ENCODE measurements at regions not wholly inside any gene's neighbourhood (a gene's known extent, or its start where the extent isn't known, plus 50 kb on each side); places are given as distances from the start of the nearest gene placed in this dataset.
"Not testable (repeated sequence)": the region's sequence is repeated elsewhere in the genome, so short reads cannot be mapped to it uniquely, and the experiment has no call there.

GRCh38 chr7:24108906-24109376 is 175.0 kb upstream of the NPY start:
- Histone ChIP-seq H3K27ac (no peak overlapping the region), H3K4me3 (no peak overlapping the region), H3K4me1 (no peaks in the 10 kb centered on the region), H3K9me3 (no peaks in the 10 kb centered on the region), H3K27me3 (no peaks in the 10 kb centered on the region), H3K36me3 (no peaks in the 10 kb centered on the region)
- TF ChIP-seq, protein P1, sequence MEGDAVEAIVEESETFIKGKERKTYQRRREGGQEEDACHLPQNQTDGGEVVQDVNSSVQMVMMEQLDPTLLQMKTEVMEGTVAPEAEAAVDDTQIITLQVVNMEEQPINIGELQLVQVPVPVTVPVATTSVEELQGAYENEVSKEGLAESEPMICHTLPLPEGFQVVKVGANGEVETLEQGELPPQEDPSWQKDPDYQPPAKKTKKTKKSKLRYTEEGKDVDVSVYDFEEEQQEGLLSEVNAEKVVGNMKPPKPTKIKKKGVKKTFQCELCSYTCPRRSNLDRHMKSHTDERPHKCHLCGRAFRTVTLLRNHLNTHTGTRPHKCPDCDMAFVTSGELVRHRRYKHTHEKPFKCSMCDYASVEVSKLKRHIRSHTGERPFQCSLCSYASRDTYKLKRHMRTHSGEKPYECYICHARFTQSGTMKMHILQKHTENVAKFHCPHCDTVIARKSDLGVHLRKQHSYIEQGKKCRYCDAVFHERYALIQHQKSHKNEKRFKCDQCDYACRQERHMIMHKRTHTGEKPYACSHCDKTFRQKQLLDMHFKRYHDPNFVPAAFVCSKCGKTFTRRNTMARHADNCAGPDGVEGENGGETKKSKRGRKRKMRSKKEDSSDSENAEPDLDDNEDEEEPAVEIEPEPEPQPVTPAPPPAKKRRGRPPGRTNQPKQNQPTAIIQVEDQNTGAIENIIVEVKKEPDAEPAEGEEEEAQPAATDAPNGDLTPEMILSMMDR (IDR thresholded peaks at IDR 0.05): no peak
- TF ChIP-seq POLR2A (IDR thresholded peaks at IDR 0.05): no peak
- DNase-seq: no peak

DNA sequence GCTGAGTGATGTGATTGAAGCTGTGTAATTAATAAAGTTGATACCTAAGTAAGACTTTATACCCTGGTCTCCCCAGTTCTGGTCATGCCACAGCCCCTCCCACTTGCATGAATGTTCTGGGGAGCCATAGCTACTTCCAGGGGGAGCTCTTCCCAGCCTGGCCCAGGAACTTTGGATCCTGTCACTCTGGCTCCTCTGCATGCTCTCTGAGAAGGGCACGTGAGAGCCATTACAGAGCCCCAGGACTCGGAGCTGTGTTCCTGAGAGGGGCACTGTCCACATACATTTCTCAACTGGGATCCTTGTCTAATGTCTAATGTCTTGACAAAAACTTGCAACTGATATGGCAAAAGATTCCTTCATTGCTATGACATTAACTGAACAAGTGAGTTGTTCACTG is 173.9 kb upstream of the NPY start:
- Histone ChIP-seq H3K4me1 (no peaks in the 10 kb centered on the region), H3K9me3 (no peaks in the 10 kb centered on the region), H3K27me3 (no peaks in the 10 kb centered on the region), H3K27ac (no peak overlapping the region), H3K4me3 (no peak overlapping the region), H3K36me3 (no peaks in the 10 kb centered on the region)
- no peak for DNase-seq
- no peak for TF ChIP-seq POLR2A (IDR thresholded peaks at IDR 0.05)
- TF ChIP-seq, protein P1 (IDR thresholded peaks at IDR 0.05): no peak

GRCh38 chr7:24113506-24113905 is 170.5 kb upstream of the NPY start:
- no peak for DNase-seq
- Histone ChIP-seq H3K27ac (no peak overlapping the region), H3K36me3 (no peaks in the 10 kb centered on the region), H3K9me3 (no peaks in the 10 kb centered on the region), H3K27me3 (no peaks in the 10 kb centered on the region), H3K4me1 (no peaks in the 10 kb centered on the region), H3K4me3 (no peak overlapping the region)
- TF ChIP-seq POLR2A (IDR thresholded peaks at IDR 0.05): no peak
- TF ChIP-seq, protein P1 (IDR thresholded peaks at IDR 0.05): no peak

GRCh38 chr7:24115661-24116060 is 168.3 kb upstream of the NPY start:
- no peak for TF ChIP-seq POLR2A (IDR thresholded peaks at IDR 0.05)
- TF ChIP-seq, protein P1 (IDR thresholded peaks at IDR 0.05): no peak
- no peaks in the 10 kb centered on the region for H3K4me1 ChIP-seq
- DNase-seq: no peak
- H3K4me3 ChIP-seq: no peak overlapping the region
- H3K9me3 ChIP-seq: no peaks in the 10 kb centered on the region
- no peaks in the 10 kb centered on the region for H3K27me3 ChIP-seq
- no peak overlapping the region for H3K27ac ChIP-seq
- no peaks in the 10 kb centered on the region for H3K36me3 ChIP-seq

GRCh38 chr7:24117903-24118499 is 166.0 kb upstream of the NPY start:
- H3K36me3 ChIP-seq, DNase-seq, H3K4me3 ChIP-seq, H3K27ac ChIP-seq, H3K9me3 ChIP-seq, H3K27me3 ChIP-seq, H3K4me1 ChIP-seq: not testable (repeated sequence)

DNA sequence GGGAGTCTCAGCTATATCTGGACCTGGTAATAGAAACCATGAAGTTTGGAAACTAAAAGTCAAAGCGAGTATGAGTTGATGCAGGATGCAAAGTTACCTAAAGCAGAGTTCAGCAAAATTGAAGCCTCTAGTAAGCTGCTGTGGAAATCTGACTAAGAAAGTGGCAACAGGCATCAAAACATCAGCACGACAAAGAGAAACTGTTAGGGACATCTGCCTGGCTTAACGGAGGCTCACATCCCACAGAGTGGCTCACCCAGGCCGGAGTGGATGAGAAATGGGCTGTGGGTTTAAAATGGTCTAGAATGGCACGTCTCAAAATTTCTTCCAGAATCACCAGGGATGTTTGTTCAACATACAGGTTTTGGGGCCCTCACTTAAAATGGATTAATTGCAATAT is 164.1 kb upstream of the NPY start:
- no peaks in the 10 kb centered on the region for H3K9me3 ChIP-seq
- H3K27ac ChIP-seq: no peak overlapping the region
- no peak overlapping the region for H3K4me3 ChIP-seq
- DNase-seq: no peak
- H3K27me3 ChIP-seq: no peaks in the 10 kb centered on the region
- H3K36me3 ChIP-seq: no peaks in the 10 kb centered on the region
- TF ChIP-seq, protein P1 (IDR thresholded peaks at IDR 0.05): no peak
- no peak for TF ChIP-seq POLR2A (IDR thresholded peaks at IDR 0.05)
- H3K4me1 ChIP-seq: no peaks in the 10 kb centered on the region
